IMR-90 (cell line): ENCODE measurements at regions not wholly inside any gene's neighbourhood (a gene's known extent, or its start where the extent isn't known, plus 50 kb on each side); places are given as distances from the start of the nearest gene placed in this dataset.

Experiments
- ATAC-seq: fragments of 200-7000 bp; cut with Tn5 transposase; 2 replicates; pipeline ENCODE4 v1.9.1; 2020; ENCODE audit warnings: low read depth, mild to moderate bottlenecking, moderate library complexity
- BruUV-seq: library from RNA; stranded (reverse); fragments of 400-500 nt; replicated peaks from 2 replicates; lab custom pipeline; 2021; lab: Mats Ljungman, UMichigan
- CTCF ChIA-PET: fragments of 300-600 bp; formaldehyde crosslinking; extraction: SDS; loops from one replicate; lab custom pipeline; 2021; ENCODE audit warnings: antibody characterized with exemption; lab: Yijun Ruan, JAX
- POLR2A ChIA-PET: fragments of 300-600 bp; sonication (Branson Sonifier 250); formaldehyde crosslinking; loops from one replicate; lab custom pipeline; 2022; ENCODE audit warnings: antibody characterized with exemption; ENCODE audit not compliant: unreplicated experiment; lab: Charles Lee
- DNase-seq: peaks from one replicate; pipeline ENCODE4 v3.0.0; 2013
- H2AFZ ChIP-seq: replicated peaks from 2 replicates; pipeline ENCODE3; 2013; ENCODE audit warnings: low read length, mild to moderate bottlenecking; ENCODE audit not compliant: poor library complexity
- H2AK5ac ChIP-seq: 2 replicates; pipeline ENCODE4 v1.6.1; 2013; ENCODE audit warnings: low read depth, low read length, inconsistent platforms
- H2AK9ac ChIP-seq: replicated peaks from 2 replicates; pipeline ENCODE3; 2013; ENCODE audit warnings: mild to moderate bottlenecking, low read depth, low read length, moderate library complexity; ENCODE audit not compliant: poor library complexity
- H2BK120ac ChIP-seq: 2 replicates; pipeline ENCODE4 v1.6.1; 2013; ENCODE audit warnings: low read depth, low read length, inconsistent platforms
- H2BK15ac ChIP-seq: 3 replicates; pipeline ENCODE4 v1.6.1; 2013; ENCODE audit warnings: low read depth, low read length, inconsistent platforms
- H2BK20ac ChIP-seq: 2 replicates; pipeline ENCODE4 v1.6.1; 2013; ENCODE audit warnings: low read depth, mild to moderate bottlenecking, inconsistent platforms, low read length, moderate library complexity
- H2BK5ac ChIP-seq: 2 replicates; pipeline ENCODE4 v1.6.1; 2013; ENCODE audit warnings: mild to moderate bottlenecking, low read depth, low read length, inconsistent platforms; ENCODE audit not compliant: poor library complexity, severe bottlenecking
- H3K14ac ChIP-seq: replicated peaks from 2 replicates; pipeline ENCODE4 v1.6.1; 2013; ENCODE audit warnings: low read depth, low read length, inconsistent platforms
- H3K18ac ChIP-seq: 2 replicates; pipeline ENCODE4 v1.6.1; 2013; ENCODE audit warnings: low read depth, low read length, control low read depth
- H3K23ac ChIP-seq: 2 replicates; pipeline ENCODE4 v1.6.1; 2013; ENCODE audit warnings: low read depth, low read length, inconsistent platforms
- H3K27ac ChIP-seq: 2 replicates; pipeline ENCODE4 v1.5.1; 2013; ENCODE audit warnings: mild to moderate bottlenecking, control low read depth, low read length; ENCODE audit not compliant: insufficient read depth
- H3K27me3 ChIP-seq: 2 replicates; pipeline ENCODE4 v1.6.1; 2013; ENCODE audit warnings: low read length; ENCODE audit not compliant: control insufficient read depth, insufficient read depth
- H3K36me3 ChIP-seq: 2 replicates; pipeline ENCODE4 v1.6.1; 2013; ENCODE audit warnings: low read length, mixed read lengths; ENCODE audit not compliant: control insufficient read depth, insufficient read depth
- H3K4ac ChIP-seq: 2 replicates; pipeline ENCODE4 v1.6.1; 2013; ENCODE audit warnings: low read depth, low read length, inconsistent platforms
- H3K4me1 ChIP-seq: 2 replicates; pipeline ENCODE4 v1.6.1; 2013; ENCODE audit warnings: low read length, mixed read lengths; ENCODE audit not compliant: control insufficient read depth, insufficient read depth
- H3K4me2 ChIP-seq: 2 replicates; pipeline ENCODE4 v1.6.1; 2013; ENCODE audit warnings: low read depth, mild to moderate bottlenecking, control low read depth, low read length, moderate library complexity
- H3K4me3 ChIP-seq: 2 replicates; pipeline ENCODE4 v1.5.1; 2013; ENCODE audit warnings: low read depth, mild to moderate bottlenecking, control low read depth, low read length, moderate library complexity; ENCODE audit not compliant: insufficient read depth
- H3K56ac ChIP-seq: 2 replicates; pipeline ENCODE4 v1.6.1; 2013; ENCODE audit warnings: low read length, inconsistent platforms; ENCODE audit not compliant: insufficient read depth; ENCODE audit errors: extremely low read depth
- H3K79me1 ChIP-seq, 2 experiments: 2 replicates each; pipeline ENCODE4 v1.6.1; 2013; ENCODE audit warnings: low read length in 2 of 2, inconsistent platforms in 1 of 2, low read depth in 1 of 2
- H3K9ac ChIP-seq: 2 replicates; pipeline ENCODE4 v1.6.1; 2013; ENCODE audit warnings: low read depth, low read length, control low read depth
- H3K9me1 ChIP-seq: 2 replicates; pipeline ENCODE4 v1.6.1; 2013; ENCODE audit warnings: low read length, inconsistent platforms; ENCODE audit not compliant: insufficient read depth
- H3K9me3 ChIP-seq: 2 replicates; pipeline ENCODE4 v1.6.1; 2013; ENCODE audit warnings: low read length; ENCODE audit not compliant: control insufficient read depth, insufficient read depth
- H4K20me1 ChIP-seq: 2 replicates; pipeline ENCODE4 v1.6.1; 2013; ENCODE audit warnings: low read length, inconsistent platforms; ENCODE audit not compliant: insufficient read depth
- H4K5ac ChIP-seq: 2 replicates; pipeline ENCODE4 v1.6.1; 2013; ENCODE audit warnings: mild to moderate bottlenecking, low read depth, low read length, control low read depth
- H4K8ac ChIP-seq, 2 experiments: 2 replicates each; pipeline ENCODE4 v1.6.1; 2013; ENCODE audit warnings: low read depth in 2 of 2, low read length in 2 of 2, control low read depth in 1 of 2, inconsistent platforms in 1 of 2
- H4K91ac ChIP-seq: 2 replicates; pipeline ENCODE4 v1.6.1; 2013; ENCODE audit warnings: low read depth, low read length, inconsistent platforms; ENCODE audit not compliant: insufficient read depth
- BHLHE40 ChIP-seq: fragments of 150-350 bp; IDR thresholded peaks from 2 replicates; pipeline ENCODE4 v1.6.1; 2016; ENCODE audit warnings: mild to moderate bottlenecking, low read depth, low read length
- CEBPB ChIP-seq: IDR thresholded peaks from 2 replicates; pipeline ENCODE4 v1.6.1; 2012; ENCODE audit warnings: low read depth, low read length, improper control_type of control experiment
- CHD1 ChIP-seq: IDR thresholded peaks from 2 replicates; pipeline ENCODE4 v1.6.1; 2012; ENCODE audit warnings: low read depth, low read length, improper control_type of control experiment
- CTCF ChIP-seq: conservative IDR thresholded peaks from 2 replicates; pipeline ENCODE4 v1.5.1; 2012; ENCODE audit warnings: mild to moderate bottlenecking, low read depth, low read length, improper control_type of control experiment
- FOS ChIP-seq: fragments of 150-350 bp; IDR thresholded peaks from 2 replicates; pipeline ENCODE4 v1.6.1; 2016; ENCODE audit warnings: low read depth, low read length
- MAFK ChIP-seq: IDR thresholded peaks from 2 replicates; pipeline ENCODE4 v1.6.1; 2012; ENCODE audit warnings: low read depth, low read length, improper control_type of control experiment
- MAZ ChIP-seq: IDR thresholded peaks from 2 replicates; pipeline ENCODE4 v1.6.1; 2012; ENCODE audit warnings: low read depth, mild to moderate bottlenecking, low read length, improper control_type of control experiment, moderate library complexity, borderline replicate concordance
- MXI1 ChIP-seq: IDR thresholded peaks from 2 replicates; pipeline ENCODE4 v1.6.1; 2012; ENCODE audit warnings: low read depth, mild to moderate bottlenecking, low read length, moderate library complexity, borderline replicate concordance
- RCOR1 ChIP-seq: IDR thresholded peaks from 2 replicates; pipeline ENCODE4 v1.6.1; 2012; ENCODE audit warnings: mild to moderate bottlenecking, low read length, improper control_type of control experiment; ENCODE audit not compliant: insufficient replicate concordance
- WGBS, 2 experiments: methylation state at CpG; one replicate each; pipeline versions ENCODE4 v1.1.5 to v1.1.7; 2013; ENCODE audit warnings: missing lambda C conversion rate in 2 of 2; ENCODE audit not compliant: insufficient read length in 1 of 2; ENCODE audit errors: extremely low coverage in 2 of 2; 5-methylcytosine and 5-hydroxymethylcytosine counted together
- dilution Hi-C: fragments of 300-500 bp; cut with HindIII; formaldehyde crosslinking; loops from one replicate; pipeline ENCODE4 v1.14.3; 2018; ENCODE audit warnings: low sequenced_read_pairs; ENCODE audit not compliant: unreplicated experiment
- in situ Hi-C: fragments of 300-500 bp; cut with MboI; formaldehyde crosslinking; loops from 3 replicates; pipeline ENCODE4 v1.14.3; 2019; ENCODE audit warnings: low sequenced_read_pairs, inconsistent platforms, mixed read lengths
- intact Hi-C: fragments of 100-400 bp; cut with micrococcal nuclease; formaldehyde crosslinking; loops from 2 replicates; pipeline ENCODE4 v1.10.0; 2022

- Histone ChIP-seq H2BK15ac (no peak overlapping the region), H3K9me3 (no peaks in the 10 kb centered on the region), H4K91ac (no peak overlapping the region), H2BK120ac (no peak overlapping the region), H3K4me3 (no peak overlapping the region), H2AK5ac (no peak overlapping the region), H4K20me1 (no peaks in the 10 kb centered on the region), H3K14ac (no peak overlapping the region), H4K5ac (no peak overlapping the region), H2BK5ac (no peak overlapping the region), H3K4ac (no peak overlapping the region), H3K36me3 (no peaks in the 10 kb centered on the region), H2AFZ (no peak overlapping the region), H3K27ac (no peak overlapping the region), H3K4me1 (no peaks in the 10 kb centered on the region), H3K4me2 (no peak overlapping the region), H3K9ac (no peak overlapping the region), H4K8ac (no peak overlapping the region), H3K79me1 (no peaks in the 10 kb centered on the region), H2BK20ac (no peak overlapping the region), H3K9me1 (no peaks in the 10 kb centered on the region), H3K23ac (no peak overlapping the region), H3K56ac (no peak overlapping the region), H2AK9ac (no peak overlapping the region), H3K18ac (no peak overlapping the region), H3K27me3 (no peaks in the 10 kb centered on the region)
- DNase-seq (no peak), ATAC-seq (no peak)
- WGBS, 2 experiments = 60% methylated on average over 1 of the region's 2 CpGs; no CpG with 5 or more reads in 1 of the 2 experiments
- TF ChIP-seq CHD1 (no peak), RCOR1 (no peak), BHLHE40 (no peak), MAZ (no peak), FOS (no peak), CTCF (no peak), MXI1 (no peak), MAFK (no peak), CEBPB (no peak)
- POLR2A ChIA-PET = no interaction called here
- in situ Hi-C loops = no loop called here
- CTCF ChIA-PET = no interaction called here
- no TSS peak for BruUV-seq
- intact Hi-C loops = no loop called here
- dilution Hi-C loops = no loop called here
These were observed 284.4 kb upstream of the MON1B start for GRCh38 chr16:76906552-76906951.
